ENCODE measurements at regions not wholly inside any gene's neighbourhood (a gene's known extent, or its start where the extent isn't known, plus 50 kb on each side); places are given as distances from the start of the nearest gene placed in this dataset.

- no peak for DNase-seq
These were observed 167.5 kb upstream of the ALCAM start for GRCh38 chr3:105199217-105199616.

- DNase-seq, result no peak
These were observed 156.6 kb upstream of the ALCAM start for GRCh38 chr3:105210141-105210540.

GRCh38 chr3:105214590-105214989 is 152.1 kb upstream of the ALCAM start:
- DNase-seq, result no peak

- DNase-seq, result no peak
These were observed 144.1 kb upstream of the ALCAM start for GRCh38 chr3:105222568-105223093.

GRCh38 chr3:105223815-105224214 is 142.9 kb upstream of the ALCAM start:
- DNase-seq, result no peak

- no peak for DNase-seq
These were observed 138.0 kb upstream of the ALCAM start for GRCh38 chr3:105228696-105229095.

- no peak for DNase-seq
These were observed 134.2 kb upstream of the ALCAM start for GRCh38 chr3:105232553-105232952.

GRCh38 chr3:105233010-105233409 is 133.7 kb upstream of the ALCAM start:
- DNase-seq, result no peak

GRCh38 chr3:105235221-105235620 is 131.5 kb upstream of the ALCAM start:
- no peak for DNase-seq

GRCh38 chr3:105235785-105236184 is 130.9 kb upstream of the ALCAM start:
- no peak for DNase-seq

GRCh38 chr3:105238367-105238766 is 128.3 kb upstream of the ALCAM start:
- no peak for DNase-seq

- DNase-seq, result no peak
These were observed 123.6 kb upstream of the ALCAM start for GRCh38 chr3:105243076-105243475.

- DNase-seq, result no peak
These were observed 120.2 kb upstream of the ALCAM start for GRCh38 chr3:105246536-105246935.

GRCh38 chr3:105253225-105253624 is 113.5 kb upstream of the ALCAM start:
- DNase-seq, result no peak

GRCh38 chr3:105254154-105254553 is 112.6 kb upstream of the ALCAM start:
- no peak for DNase-seq

- no peak for DNase-seq
These were observed 111.4 kb upstream of the ALCAM start for GRCh38 chr3:105255350-105255749.

GRCh38 chr3:105259496-105259895 is 107.2 kb upstream of the ALCAM start:
- no peak for DNase-seq

GRCh38 chr3:105260385-105260784 is 106.3 kb upstream of the ALCAM start:
- no peak for DNase-seq

GRCh38 chr3:105274536-105274935 is 92.2 kb upstream of the ALCAM start:
- DNase-seq, result no peak

GRCh38 chr3:105274958-105275357 is 91.8 kb upstream of the ALCAM start:
- no peak for DNase-seq

GRCh38 chr3:105277656-105278055 is 89.1 kb upstream of the ALCAM start:
- DNase-seq, result no peak

GRCh38 chr3:105278688-105279087 is 88.0 kb upstream of the ALCAM start:
- DNase-seq, result no peak

GRCh38 chr3:105281989-105282388 is 84.7 kb upstream of the ALCAM start:
- DNase-seq, result no peak

GRCh38 chr3:105284876-105285275 is 81.8 kb upstream of the ALCAM start:
- no peak for DNase-seq

GRCh38 chr3:105285653-105286241 is 81.0 kb upstream of the ALCAM start:
- DNase-seq, result no peak

Measured in bone marrow (tissue), 2 donors.